B cell (primary cell): ENCODE measurements at regions not wholly inside any gene's neighbourhood (a gene's known extent, or its start where the extent isn't known, plus 50 kb on each side); places are given as distances from the start of the nearest gene placed in this dataset.

Experiments used
- CTCF ChIP-seq: fragments of 200-600 bp; IDR thresholded peaks from one replicate; pipeline ENCODE4 v1.8.0; 2022; ENCODE audit warnings: antibody characterized with exemption, mild to moderate bottlenecking
- EZH2 ChIP-seq: IDR thresholded peaks from 2 replicates; pipeline ENCODE4 v1.6.1; 2012; ENCODE audit warnings: borderline replicate concordance, low read depth, mild to moderate bottlenecking, moderate library complexity, low read length; ENCODE audit not compliant: insufficient read depth, poor library complexity, severe bottlenecking

- TF ChIP-seq EZH2 (no peak), CTCF (no peak)
Observed at GRCh38 chr18:55838319-55838718, 250.3 kb upstream of the TCF4 start.
